SK-N-MC (cell line): ENCODE measurements at regions not wholly inside any gene's neighbourhood (a gene's known extent, or its start where the extent isn't known, plus 50 kb on each side); places are given as distances from the start of the nearest gene placed in this dataset.

Source experiments
- EZH2 ChIP-seq: fragments of 200-600 bp; sonication (generic); IDR thresholded peaks from one replicate; pipeline ENCODE4 v1.6.1; 2017; ENCODE audit warnings: antibody characterized with exemption
- POLR2AphosphoS5 ChIP-seq: IDR thresholded peaks from 2 replicates; pipeline ENCODE4 v1.6.1; 2012; ENCODE audit warnings: mild to moderate bottlenecking, low read depth, low read length, borderline replicate concordance

DNA sequence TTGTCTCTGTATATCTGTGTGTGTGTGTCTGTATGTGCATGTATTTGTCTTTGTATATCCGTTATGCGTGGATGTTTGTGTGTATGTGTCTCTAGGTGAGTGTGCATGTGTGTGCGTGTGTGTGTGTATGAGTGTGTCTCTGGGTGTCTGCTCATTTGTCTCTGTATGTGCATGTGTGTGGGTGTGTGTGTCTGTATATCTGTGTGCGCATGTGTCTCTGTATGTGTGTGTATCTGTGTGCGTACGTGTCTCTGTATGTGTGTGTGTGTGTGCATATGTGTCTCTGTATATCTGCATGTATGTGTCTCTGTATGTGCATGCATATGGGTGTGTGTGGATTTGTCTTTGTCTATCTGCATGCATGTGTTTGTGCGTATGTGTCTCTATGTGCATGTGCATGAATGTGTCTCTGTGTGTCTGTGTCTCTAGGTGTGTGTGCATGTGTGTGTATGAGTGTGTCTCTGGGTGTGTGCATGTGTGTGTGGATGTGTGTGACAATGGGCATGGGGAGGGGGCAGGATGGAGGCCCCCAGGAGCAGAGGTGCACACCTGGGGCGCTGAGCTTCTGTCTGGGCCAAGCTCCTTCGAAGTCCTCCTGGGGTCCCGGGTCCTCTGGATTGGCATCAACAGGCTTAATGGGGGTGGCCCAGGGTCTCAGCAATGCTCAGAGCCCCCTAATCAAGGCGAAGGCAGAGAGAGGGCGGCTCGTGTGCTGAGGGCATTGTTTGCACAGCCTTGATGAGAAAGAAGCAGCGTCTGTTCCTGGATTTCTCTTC, 373.4 kb upstream of the IRX4 start:
- no peak for TF ChIP-seq POLR2AphosphoS5
- no peak for TF ChIP-seq EZH2
